Fibroblast of mammary gland (primary cell): ENCODE measurements at regions not wholly inside any gene's neighbourhood (a gene's known extent, or its start where the extent isn't known, plus 50 kb on each side); places are given as distances from the start of the nearest gene placed in this dataset.

Source experiments
- DNase-seq: peaks from one replicate; pipeline ENCODE4 v3.0.0-alpha.2; 2010; ENCODE audit warnings: low read depth
- H3K4me3 ChIP-seq: 2 replicates; pipeline ENCODE4 v1.5.1; 2011; ENCODE audit warnings: low read depth, mild to moderate bottlenecking, low read length, moderate library complexity; ENCODE audit not compliant: control insufficient read depth
- CTCF ChIP-seq: conservative IDR thresholded peaks from 2 replicates; pipeline ENCODE4 v1.5.1; 2011; ENCODE audit warnings: low read depth, low read length, inconsistent platforms; ENCODE audit not compliant: control insufficient read depth, insufficient read depth

DNA sequence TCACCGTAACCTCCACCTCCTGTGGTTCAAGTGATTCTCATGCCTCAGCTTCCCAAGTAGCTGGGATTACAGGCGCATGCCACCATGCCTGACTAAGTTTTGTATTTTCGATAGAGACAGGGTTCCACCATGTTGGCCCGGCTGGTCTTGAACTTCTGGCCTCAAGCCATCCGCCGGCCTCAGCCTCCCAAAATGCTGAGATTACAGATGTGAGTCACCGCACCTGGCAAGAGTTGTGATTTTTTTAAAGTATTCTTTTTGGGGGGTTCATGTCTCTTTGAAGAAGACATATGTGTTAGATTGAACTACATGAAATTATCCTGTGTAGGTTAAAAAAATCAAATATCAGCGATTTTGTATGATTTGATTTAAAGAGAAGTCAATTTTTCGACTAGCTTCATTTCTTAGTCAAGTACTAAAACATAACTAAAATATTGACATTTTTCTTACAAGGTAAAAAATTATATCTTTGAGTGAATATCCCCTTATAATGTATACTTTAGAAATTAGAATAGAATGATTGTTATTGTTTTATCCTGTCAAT is 60.3 kb upstream of the ANTXR2 start:
- DNase-seq = no peak
- TF ChIP-seq CTCF = no peak

GRCh38 chr4:80129785-80130184 is 56.8 kb upstream of the ANTXR2 start:
- TF ChIP-seq CTCF = no peak
- H3K4me3 ChIP-seq = no peak overlapping the region
- no peak for DNase-seq

More for the DNA sequence above, 60.3 kb upstream of the ANTXR2 start:
- no peak overlapping the region for H3K4me3 ChIP-seq

DNA sequence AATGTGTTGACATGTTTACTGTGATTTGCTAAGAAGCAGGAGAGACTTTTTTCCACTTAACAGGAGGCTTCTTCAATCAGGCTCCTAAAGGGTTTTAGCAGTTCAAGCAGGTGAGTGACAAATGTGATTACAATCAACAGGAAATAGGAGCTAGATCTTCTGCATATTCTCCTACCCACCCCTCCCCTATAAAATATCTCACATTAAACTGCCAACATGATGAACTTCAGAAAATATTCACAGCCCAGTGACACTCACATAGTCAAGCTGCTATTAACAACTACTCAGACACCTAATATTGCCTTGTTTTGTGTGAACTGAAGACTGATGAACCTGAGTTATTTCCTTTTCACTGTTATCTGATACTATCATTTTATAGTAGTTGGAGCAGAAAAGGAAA is 55.9 kb upstream of the ANTXR2 start:
- no peak for TF ChIP-seq CTCF
- no peak for DNase-seq
- no peak overlapping the region for H3K4me3 ChIP-seq

DNA sequence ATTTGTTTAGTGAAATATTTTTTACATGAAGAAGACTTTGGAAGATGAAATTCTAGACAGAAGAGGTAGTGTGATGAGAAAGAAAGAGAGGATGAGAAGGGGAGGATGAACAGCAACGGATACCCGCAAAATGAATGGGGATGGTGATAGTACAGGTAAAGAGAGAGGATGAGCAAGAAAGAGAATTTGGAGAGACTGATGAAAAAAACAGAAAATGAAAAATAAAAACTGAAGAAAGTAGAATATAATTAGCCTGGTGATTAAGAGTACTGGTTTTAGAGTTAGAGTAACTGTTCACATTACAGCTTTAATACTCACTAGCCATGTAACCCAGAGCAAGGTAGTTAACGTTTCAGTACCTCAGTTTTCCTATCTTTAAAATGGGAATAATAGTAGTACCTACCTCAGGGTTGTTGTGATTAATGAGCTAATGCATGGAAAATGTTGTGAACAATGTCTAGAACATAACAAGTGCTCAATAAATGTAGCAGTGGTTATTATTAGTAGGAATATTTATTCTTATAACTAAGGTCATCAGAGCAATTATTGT is 54.9 kb upstream of the ANTXR2 start:
- H3K4me3 ChIP-seq = no peak overlapping the region
- TF ChIP-seq CTCF = no peak
- DNase-seq = no peak

DNA sequence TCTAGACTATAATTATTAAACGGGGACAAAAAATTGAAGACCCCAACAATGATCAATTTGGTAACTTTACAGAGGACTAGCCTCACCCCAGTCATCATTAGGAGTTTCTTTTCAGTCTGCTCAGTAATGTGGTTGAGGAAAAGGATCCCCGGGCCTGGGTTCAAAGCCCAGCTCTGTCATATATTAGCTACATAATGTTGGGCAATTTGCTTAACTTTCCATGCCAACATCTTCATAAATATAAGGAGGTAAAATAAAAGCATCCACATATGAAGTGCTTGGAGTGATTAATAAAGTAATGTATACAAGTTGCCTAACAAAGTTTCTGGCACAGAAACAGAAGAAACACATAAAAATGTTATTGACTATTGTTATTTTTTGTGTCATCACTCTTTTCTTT is 53.4 kb upstream of the ANTXR2 start:
- DNase-seq = no peak
- TF ChIP-seq CTCF = no peak
- no peak overlapping the region for H3K4me3 ChIP-seq

DNA sequence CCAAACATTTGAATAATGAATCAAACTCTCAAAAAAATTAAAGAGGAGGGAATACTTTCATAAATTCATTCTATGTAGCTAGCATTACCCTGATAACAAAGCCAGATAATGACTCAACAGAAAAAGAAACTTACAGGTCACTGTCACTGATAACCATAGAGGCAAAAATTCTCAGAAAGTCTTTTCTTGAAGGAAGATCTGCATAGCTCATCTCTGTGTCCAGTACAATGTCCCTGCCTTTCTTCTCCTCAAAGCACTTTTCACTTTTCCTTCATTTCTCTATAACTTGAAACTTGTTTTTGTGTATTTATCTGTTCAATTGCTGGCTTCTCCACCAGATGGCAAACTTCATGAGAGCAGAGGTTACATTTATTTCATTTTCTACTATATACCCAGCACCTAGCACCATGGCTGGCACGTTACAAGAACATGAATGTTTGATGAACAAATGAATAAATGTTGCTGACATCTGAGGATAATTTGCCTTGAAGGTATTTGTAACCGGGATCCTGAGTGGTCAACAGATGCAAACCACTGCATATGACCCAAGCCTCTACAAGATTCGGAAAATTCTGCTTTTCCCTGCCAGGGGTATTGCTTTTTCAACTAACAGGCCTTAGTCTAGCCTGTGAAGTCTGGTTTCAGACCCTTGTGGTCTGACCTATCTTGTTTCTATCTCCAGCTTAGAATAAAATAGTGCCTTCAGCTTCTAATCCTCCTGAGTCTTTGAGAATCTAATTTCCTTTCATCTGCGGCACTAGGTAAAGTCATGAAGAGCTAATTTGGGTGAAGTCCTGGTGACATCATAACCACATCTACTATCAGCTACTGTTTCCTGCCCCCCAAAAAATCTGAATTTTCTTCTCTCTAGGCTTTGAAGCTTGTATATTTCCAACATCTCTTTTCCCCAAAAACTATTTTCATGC is 52.5 kb upstream of the ANTXR2 start:
- no peak overlapping the region for H3K4me3 ChIP-seq
- peak; percentile 66 for TF ChIP-seq CTCF
- DNase-seq = peak; percentile 67
